ENCODE measurements at regions not wholly inside any gene's neighbourhood (a gene's known extent, or its start where the extent isn't known, plus 50 kb on each side); places are given as distances from the start of the nearest gene placed in this dataset.
"Not testable (repeated sequence)": the region's sequence is repeated elsewhere in the genome, so short reads cannot be mapped to it uniquely, and the experiment has no call there.

DNA sequence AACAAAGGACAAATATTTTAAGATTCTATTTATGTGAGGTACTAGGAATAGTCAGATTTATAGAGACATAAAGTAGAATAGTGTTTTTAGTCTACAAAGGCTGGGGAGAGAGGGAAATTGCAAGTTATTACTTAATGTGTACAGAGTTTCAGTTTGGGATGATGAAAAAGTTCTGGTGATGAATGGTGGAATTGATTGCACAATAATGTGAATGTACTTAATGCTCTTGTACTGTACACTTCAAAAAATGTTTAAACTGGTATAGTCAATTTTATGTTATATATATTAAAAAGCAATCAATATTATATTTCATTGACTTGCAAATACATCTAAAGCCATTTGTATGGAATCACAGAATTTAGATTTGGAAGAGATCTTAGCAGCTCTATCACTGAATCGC is 213.4 kb downstream of the PPP1R3A start:
- DNase-seq: no peak

DNA sequence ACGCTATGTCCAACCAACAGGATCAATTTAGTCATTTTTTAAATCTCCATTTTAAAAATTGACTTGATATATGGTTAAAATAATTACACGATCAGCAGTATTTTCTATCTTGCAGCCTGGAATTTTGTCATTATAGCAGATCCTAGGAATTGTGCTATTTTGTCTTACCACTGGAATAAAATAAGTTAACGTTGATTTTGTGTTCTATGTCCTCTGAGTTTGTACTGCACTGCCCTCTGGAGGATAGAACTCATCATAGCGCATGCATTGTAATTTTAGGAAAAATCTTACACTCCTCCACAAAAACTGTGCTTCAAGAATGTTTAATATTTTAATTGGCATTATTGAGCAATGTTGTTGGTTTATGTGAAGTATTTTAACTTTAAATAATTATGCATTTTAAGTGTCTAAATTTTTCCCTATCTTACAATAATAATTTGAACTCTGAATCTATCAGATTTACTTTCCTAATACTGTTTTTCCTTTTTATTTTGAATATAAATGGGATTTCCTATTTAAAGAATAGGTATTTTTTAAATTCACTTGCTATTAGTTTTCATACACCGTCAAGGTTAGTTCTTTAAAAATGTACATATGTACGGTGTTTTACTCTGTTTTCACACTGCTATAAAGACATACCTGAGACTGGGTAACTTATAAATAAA is 220.1 kb downstream of the PPP1R3A start:
- no peak for DNase-seq

DNA sequence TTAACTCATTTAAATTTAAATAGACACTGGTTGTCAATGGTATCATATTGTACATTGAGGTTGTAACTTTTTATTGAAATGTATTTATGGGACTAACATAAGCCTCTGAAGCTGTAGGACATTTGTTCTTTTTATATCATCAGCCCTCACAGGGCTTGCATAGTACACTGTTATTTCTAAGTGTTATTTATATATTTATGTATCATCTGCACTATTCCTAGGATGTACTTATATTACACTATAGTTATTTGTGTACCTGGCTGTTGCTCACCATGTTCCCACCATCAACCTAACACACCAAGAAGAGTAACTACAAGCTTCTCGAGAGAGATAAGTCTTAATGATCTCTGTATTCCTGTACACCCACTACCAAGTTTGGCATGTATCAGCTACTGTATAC is 224.7 kb downstream of the PPP1R3A start:
- no peak for DNase-seq

GRCh38 chr7:113684165-113684564 is 234.6 kb downstream of the PPP1R3A start:
- no peak for DNase-seq

- no peak for DNase-seq
Measured at GRCh38 chr7:113677811-113678210, 241.0 kb downstream of the PPP1R3A start.

DNA sequence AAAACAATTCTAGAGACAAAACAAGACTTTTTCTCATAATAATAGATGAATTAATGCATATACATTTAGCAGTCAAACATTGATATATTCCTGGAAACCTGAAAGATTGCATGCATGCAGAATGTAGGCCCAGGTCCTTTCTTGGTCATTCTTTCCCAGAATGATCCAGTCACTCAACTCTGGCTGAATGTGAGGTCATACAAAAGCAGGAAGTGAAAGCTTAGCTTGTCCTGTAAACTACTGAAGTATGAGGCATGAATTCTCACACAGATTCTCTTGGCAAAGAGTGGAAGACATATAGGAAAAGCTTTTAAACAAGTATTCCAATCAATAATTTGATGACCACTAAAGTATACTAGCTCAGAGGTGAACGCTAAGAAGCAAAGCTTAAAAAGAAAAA is 253.9 kb downstream of the PPP1R3A start:
- no peak for DNase-seq

DNA sequence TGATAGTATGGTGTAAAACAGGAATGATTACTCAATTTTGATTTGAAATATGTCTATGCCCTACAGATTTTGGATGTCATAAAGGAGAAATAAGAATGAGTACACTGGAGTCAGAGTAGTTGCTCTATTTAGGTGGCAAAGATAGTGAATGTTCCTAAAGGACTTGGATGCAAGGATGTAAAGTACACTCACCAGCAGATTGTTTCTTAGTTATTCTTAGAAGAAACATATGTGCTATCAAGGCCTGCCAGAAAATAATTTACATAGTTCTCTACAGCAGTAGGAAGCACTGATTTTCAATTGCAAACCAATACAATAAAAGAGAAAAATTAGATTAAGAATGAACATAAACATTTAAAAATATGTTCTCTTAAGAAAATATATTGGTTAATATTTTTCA is 259.4 kb downstream of the PPP1R3A start:
- DNase-seq: no peak

DNA sequence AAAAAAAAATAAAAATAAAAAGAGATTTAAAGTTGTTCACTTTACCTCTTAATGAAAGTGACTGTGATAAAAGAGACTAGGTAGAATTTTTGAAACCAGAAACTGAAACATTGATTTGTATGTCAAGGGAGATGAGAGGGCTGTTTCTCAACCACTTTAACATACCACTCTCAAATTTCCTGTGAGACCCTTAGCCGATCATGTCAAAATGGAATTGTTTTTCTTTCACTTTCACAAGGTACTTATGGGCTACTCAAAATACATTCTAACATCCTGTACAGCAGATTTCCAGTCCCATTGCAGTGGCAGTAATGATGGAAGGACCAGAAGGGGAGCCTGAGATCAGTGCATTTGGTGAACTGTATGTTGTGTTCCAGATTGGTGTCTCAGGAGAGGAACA is 261.2 kb downstream of the PPP1R3A start:
- no peak for DNase-seq

GRCh38 chr7:113652501-113652900 is 266.3 kb downstream of the PPP1R3A start:
- DNase-seq: no peak

DNA sequence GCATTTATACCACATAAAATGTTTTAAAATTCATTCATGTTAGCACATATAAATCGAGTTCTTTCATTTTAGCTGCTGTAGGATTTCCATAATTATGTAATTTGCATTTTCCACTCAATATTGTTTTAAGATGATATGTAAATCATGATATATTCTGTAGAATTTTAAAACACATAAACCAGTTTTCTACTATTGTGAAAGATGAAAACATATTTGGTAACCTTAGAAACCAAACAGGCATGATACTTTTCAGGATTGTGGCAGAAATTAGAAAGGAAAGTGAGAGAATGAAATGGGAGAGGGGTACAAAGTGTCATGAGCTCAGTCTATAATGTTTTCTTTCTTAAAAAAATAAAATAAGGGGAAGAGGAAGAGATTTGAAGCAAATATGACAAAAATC is 269.3 kb downstream of the PPP1R3A start:
- DNase-seq: no peak

GRCh38 chr7:113639221-113639620 is 279.6 kb downstream of the PPP1R3A start:
- DNase-seq: no peak

DNA sequence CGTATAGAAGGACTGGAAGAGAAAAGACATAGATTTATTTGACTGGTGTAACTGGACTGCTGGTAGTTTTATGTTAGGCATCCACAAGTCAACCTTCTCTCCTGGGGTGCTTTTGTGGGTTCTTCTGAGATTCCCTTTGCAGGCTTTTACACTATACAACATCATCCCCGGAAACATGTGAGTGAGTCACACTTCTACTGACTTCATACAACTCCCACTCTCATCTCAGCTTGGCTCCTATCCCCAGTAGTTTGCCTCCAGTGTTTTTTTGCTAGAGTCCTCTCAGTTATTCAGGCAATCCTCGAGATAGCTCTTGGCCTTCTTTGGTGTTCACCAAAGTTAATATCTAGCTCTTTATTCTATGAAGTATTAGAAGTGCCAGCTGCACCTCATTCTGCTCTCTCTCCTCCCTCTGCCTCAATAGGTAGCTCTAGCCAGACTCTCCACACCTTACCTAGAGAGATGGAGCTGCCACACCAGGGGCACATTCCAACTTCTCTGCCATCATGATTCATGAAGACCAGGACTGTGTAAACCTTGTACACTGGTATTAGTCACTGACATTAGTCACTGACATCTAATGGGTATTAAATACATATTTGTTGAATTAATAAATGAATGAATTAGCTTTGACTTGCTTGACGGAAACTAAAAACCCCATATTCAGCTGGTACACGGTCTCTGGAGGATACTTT is 281.9 kb downstream of the PPP1R3A start:
- no peak for DNase-seq

DNA sequence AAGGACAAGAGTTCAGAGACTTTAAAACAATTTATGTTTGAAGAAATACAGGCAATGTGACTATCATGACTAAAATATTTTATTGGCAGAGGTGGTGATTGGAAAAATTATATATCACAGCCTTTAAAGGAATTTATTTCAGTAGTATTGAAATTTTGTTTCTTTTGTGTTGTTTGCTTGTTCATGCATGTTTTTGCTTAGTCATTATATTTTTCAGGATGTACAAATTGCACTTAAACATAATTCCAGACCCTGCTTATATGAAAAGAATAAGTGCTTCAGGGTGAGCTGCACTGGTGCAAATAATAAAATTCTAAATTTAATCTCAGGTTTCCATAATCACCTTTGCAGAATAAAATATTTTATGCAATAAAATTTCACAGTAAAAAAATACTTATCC is 283.3 kb downstream of the PPP1R3A start:
- no peak for DNase-seq

GRCh38 chr7:113633073-113633472 is 285.7 kb downstream of the PPP1R3A start:
- no peak for DNase-seq

- DNase-seq: no peak
Measured at GRCh38 chr7:113628948-113629847, 289.6 kb downstream of the PPP1R3A start.

DNA sequence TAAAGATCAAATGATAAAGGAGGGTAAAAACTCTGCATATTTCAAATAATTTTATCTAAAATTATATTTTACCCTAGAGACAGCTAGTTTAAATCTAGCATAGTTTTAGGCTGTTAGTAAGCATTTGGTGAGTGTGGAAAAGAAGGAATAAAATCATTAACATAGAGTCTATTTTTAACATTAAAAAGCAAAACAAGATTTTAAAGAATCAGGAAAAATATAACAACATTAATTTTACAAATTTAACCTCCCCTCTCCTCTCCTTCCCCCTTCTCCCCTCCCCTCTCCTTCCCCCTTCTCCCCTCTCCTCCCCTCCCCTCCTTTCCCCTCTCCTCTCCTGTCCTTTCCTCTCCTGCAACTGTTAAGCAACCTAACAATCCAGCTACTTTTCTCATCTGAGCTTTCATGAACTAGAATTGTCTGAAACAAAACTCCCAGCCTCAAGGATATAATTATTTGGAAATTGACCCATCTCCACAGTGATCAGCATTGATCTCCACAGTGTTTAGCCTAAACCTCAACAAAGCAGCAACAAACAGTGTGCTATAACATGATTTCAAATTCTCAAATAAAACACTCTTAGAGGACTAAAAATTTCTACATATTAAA is 293.2 kb downstream of the PPP1R3A start:
- DNase-seq: no peak

DNA sequence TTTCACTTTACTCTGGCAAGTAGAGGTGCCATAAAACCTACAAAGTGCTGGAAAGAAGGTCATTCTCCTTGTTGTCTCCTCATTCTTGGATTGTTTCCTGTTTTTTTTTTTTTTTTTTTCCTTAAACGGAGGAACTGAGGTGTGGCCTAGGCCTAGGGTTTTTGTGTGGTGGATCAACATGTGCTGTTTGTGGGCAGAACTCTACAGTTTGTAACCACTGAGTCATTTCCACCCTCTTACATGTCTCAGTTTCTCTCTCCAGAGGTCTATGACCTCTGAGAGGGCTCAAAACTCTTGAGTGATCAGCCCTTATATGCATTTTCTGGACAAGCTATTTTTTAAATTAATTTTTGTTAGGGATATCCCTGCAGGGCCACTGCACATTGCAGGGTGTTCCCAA is 296.0 kb downstream of the PPP1R3A start:
- DNase-seq: no peak

GRCh38 chr7:113610572-113610971 is 308.2 kb downstream of the PPP1R3A start:
- DNase-seq: no peak

- no peak for DNase-seq
Measured at GRCh38 chr7:113608782-113609181, 310.0 kb downstream of the PPP1R3A start.

- DNase-seq: no peak
Measured at GRCh38 chr7:113606325-113606724, 312.5 kb downstream of the PPP1R3A start.

DNA sequence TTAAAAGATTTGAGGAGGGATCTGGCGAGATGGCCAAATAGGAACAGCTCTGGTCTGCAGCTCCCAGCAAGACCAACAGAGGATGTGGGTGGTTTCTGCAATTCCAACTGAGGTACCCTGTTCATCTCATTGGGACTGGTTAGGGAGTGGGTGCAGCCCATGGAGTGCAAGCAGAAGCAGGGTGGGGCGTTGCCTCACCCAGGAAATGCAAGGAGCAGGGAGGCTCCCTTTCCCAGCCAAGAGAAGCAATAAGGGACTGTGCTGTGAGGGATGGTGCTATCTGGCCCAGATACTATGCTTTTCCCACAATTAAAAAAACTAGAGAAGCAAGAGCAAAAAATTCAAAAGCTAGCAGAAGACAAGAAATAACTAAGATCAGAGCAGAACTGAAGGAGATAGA is 318.4 kb downstream of the PPP1R3A start:
- DNase-seq: not testable (repeated sequence)

GRCh38 chr7:113593455-113593854 is 325.4 kb downstream of the PPP1R3A start:
- DNase-seq: not testable (repeated sequence)

- DNase-seq: not testable (repeated sequence)
Measured at GRCh38 chr7:113592924-113593323, 325.9 kb downstream of the PPP1R3A start.

Measured in CD4-positive, alpha-beta T cell treated with Interferon gamma for 1 hour (primary cell).